ENCODE measurements at regions not wholly inside any gene's neighbourhood (a gene's known extent, or its start where the extent isn't known, plus 50 kb on each side); places are given as distances from the start of the nearest gene placed in this dataset.

DNA sequence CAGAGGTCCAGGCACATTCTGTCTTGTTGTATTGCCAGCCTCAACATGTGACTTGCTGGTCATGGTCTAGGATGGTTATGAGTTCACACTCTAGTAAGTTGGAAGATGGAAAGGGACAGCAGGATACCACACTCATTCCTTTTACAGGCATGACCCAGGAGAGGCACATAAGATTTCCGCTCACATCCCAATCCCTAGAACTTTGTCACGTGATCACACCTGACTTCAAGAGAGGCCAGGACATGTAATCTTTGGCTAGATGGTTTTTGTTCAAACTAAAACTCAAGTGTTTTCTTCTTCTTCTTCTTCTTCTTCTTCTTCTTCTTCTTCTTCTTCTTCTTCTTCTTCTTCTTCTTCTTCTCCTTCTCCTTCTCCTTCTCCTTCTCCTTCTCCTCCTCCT is 53.4 kb upstream of the ARX start:
- Histone ChIP-seq H4K20me1 (replicated peaks; ENCODE audit: control insufficient read depth, insufficient read depth, low read length) (no peaks in the 10 kb centered on the region), H3K4me1 (replicated peaks in 1 of 2; ENCODE audit: control insufficient read depth in 2 of 2, insufficient read depth in 2 of 2, low read length in 2 of 2) (no peaks in the 10 kb centered on the region; a peak in 1 of 5 replicates), H3K27me3 (ENCODE audit: control insufficient read depth in 2 of 2, insufficient read depth in 2 of 2, low read length in 2 of 2) (no peaks in the 10 kb centered on the region), H2AFZ (ENCODE audit: low read depth, low read length) (no peak overlapping the region), H3K36me3 (ENCODE audit: control insufficient read depth, insufficient read depth, low read length) (no peaks in the 10 kb centered on the region), H3K27ac (ENCODE audit: extremely low read depth, low read depth, low read length) (no peak overlapping the region), H3K79me2 (ENCODE audit: control insufficient read depth, insufficient read depth, low read length) (no peaks in the 10 kb centered on the region), H3K9ac (ENCODE audit: insufficient read depth in 1 of 2, low read depth in 2 of 2, low read length in 2 of 2) (no peak overlapping the region), H3K9me3 (replicated peaks; ENCODE audit: control insufficient read depth, insufficient read depth, low read depth, low read length) (no peaks in the 10 kb centered on the region), H3K4me3 (no peak overlapping the region), H3K4me2 (ENCODE audit: insufficient read depth, low read length) (no peak overlapping the region), H3K9me1 (ENCODE audit: control insufficient read depth, insufficient read depth, low read length) (no peaks in the 10 kb centered on the region)
- no peak for DNase-seq (ENCODE audit: extremely low read depth in 1 of 4, low spot score in 3 of 4)
- POLR2A ChIA-PET: no interaction called here
- WGBS (ENCODE audit: insufficient coverage, low coverage, missing lambda C conversion rate): 5% methylated on average over 2 of the region's 2 CpGs
- in situ Hi-C loops (cut with MboI): no loop called here
- CTCF ChIA-PET (ENCODE audit: low intra/inter-chr PET ratio): no interaction called here
- BruUV-seq (replicated peaks): no TSS peak
- ATAC-seq: no peak
- FAIRE-seq: no peak
- intact Hi-C loops (cut with micrococcal nuclease): no loop called here
- TF ChIP-seq ASH1L (IDR thresholded peaks at IDR 0.05; ENCODE audit: borderline replicate concordance, low read depth, partially characterized antibody): no peak
- no peak for TF ChIP-seq KAT7 (CRISPR knock-in tag; IDR thresholded peaks at IDR 0.05; ENCODE audit: borderline replicate concordance)
- TF ChIP-seq, protein P1, sequence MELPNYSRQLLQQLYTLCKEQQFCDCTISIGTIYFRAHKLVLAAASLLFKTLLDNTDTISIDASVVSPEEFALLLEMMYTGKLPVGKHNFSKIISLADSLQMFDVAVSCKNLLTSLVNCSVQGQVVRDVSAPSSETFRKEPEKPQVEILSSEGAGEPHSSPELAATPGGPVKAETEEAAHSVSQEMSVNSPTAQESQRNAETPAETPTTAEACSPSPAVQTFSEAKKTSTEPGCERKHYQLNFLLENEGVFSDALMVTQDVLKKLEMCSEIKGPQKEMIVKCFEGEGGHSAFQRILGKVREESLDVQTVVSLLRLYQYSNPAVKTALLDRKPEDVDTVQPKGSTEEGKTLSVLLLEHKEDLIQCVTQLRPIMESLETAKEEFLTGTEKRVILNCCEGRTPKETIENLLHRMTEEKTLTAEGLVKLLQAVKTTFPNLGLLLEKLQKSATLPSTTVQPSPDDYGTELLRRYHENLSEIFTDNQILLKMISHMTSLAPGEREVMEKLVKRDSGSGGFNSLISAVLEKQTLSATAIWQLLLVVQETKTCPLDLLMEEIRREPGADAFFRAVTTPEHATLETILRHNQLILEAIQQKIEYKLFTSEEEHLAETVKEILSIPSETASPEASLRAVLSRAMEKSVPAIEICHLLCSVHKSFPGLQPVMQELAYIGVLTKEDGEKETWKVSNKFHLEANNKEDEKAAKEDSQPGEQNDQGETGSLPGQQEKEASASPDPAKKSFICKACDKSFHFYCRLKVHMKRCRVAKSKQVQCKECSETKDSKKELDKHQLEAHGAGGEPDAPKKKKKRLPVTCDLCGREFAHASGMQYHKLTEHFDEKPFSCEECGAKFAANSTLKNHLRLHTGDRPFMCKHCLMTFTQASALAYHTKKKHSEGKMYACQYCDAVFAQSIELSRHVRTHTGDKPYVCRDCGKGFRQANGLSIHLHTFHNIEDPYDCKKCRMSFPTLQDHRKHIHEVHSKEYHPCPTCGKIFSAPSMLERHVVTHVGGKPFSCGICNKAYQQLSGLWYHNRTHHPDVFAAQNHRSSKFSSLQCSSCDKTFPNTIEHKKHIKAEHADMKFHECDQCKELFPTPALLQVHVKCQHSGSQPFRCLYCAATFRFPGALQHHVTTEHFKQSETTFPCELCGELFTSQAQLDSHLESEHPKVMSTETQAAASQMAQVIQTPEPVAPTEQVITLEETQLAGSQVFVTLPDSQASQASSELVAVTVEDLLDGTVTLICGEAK (IDR thresholded peaks at IDR 0.05): no peak
- TF ChIP-seq, protein P1 (CRISPR knock-in tag; IDR thresholded peaks at IDR 0.05): no peak
- TF ChIP-seq ZNF830 (CRISPR knock-in tag; IDR thresholded peaks at IDR 0.05): no peak
- TF ChIP-seq, protein P2, sequence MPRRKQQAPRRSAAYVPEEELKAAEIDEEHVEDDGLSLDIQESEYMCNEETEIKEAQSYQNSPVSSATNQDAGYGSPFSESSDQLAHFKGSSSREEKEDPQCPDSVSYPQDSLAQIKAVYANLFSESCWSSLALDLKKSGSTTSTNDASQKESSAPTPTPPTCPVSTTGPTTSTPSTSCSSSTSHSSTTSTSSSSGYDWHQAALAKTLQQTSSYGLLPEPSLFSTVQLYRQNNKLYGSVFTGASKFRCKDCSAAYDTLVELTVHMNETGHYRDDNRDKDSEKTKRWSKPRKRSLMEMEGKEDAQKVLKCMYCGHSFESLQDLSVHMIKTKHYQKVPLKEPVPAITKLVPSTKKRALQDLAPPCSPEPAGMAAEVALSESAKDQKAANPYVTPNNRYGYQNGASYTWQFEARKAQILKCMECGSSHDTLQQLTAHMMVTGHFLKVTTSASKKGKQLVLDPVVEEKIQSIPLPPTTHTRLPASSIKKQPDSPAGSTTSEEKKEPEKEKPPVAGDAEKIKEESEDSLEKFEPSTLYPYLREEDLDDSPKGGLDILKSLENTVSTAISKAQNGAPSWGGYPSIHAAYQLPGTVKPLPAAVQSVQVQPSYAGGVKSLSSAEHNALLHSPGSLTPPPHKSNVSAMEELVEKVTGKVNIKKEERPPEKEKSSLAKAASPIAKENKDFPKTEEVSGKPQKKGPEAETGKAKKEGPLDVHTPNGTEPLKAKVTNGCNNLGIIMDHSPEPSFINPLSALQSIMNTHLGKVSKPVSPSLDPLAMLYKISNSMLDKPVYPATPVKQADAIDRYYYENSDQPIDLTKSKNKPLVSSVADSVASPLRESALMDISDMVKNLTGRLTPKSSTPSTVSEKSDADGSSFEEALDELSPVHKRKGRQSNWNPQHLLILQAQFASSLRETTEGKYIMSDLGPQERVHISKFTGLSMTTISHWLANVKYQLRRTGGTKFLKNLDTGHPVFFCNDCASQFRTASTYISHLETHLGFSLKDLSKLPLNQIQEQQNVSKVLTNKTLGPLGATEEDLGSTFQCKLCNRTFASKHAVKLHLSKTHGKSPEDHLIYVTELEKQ (CRISPR knock-in tag; IDR thresholded peaks at IDR 0.05): no peak
- TF ChIP-seq, protein P3, sequence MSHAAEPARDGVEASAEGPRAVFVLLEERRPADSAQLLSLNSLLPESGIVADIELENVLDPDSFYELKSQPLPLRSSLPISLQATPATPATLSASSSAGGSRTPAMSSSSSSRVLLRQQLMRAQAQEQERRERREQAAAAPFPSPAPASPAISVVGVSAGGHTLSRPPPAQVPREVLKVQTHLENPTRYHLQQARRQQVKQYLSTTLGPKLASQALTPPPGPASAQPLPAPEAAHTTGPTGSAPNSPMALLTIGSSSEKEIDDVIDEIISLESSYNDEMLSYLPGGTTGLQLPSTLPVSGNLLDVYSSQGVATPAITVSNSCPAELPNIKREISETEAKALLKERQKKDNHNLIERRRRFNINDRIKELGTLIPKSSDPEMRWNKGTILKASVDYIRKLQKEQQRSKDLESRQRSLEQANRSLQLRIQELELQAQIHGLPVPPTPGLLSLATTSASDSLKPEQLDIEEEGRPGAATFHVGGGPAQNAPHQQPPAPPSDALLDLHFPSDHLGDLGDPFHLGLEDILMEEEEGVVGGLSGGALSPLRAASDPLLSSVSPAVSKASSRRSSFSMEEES (CRISPR knock-in tag; IDR thresholded peaks at IDR 0.05): peak; percentile 75
- TF ChIP-seq ZNF184 (CRISPR knock-in tag; IDR thresholded peaks at IDR 0.05): no peak
- TF ChIP-seq RAD51 (IDR thresholded peaks at IDR 0.05; ENCODE audit: borderline replicate concordance, low read depth): peak; percentile 54; the same call in 1 of the 2 replicates
